GM18867 (cell line): ENCODE measurements at regions not wholly inside any gene's neighbourhood (a gene's known extent, or its start where the extent isn't known, plus 50 kb on each side); places are given as distances from the start of the nearest gene placed in this dataset.

Experiments
- ATAC-seq: cut with Tn5 transposase; IDR thresholded peaks from one replicate; pipeline ENCODE4 v1.9.1; 2021; ENCODE audit warnings: mild to moderate bottlenecking, moderate library complexity; ENCODE audit not compliant: unreplicated experiment

GRCh38 chr21:19557488-19557887, 1153.9 kb upstream of the TMPRSS15 start:
- ATAC-seq: no peak

GRCh38 chr21:19565587-19565986, 1162.0 kb upstream of the TMPRSS15 start:
- no peak for ATAC-seq

DNA sequence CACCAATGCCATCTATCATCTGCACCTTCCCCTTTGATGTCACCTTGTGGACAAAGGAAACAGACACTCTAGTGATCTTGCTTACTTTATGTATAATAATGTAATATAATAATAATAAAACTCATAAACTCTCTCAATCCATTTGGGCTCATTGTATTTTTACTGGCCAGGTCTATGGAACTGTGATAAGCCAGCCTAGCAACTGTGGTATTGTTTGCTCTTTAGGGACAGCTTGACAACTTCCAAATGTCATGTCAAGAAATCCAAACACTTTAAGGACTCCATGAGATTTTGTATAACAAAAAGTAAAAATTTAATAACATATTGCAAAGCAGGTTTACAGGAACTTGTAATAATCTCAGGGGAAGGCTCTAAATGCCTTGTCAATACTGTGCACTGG, 1163.4 kb upstream of the TMPRSS15 start:
- ATAC-seq: no peak

DNA sequence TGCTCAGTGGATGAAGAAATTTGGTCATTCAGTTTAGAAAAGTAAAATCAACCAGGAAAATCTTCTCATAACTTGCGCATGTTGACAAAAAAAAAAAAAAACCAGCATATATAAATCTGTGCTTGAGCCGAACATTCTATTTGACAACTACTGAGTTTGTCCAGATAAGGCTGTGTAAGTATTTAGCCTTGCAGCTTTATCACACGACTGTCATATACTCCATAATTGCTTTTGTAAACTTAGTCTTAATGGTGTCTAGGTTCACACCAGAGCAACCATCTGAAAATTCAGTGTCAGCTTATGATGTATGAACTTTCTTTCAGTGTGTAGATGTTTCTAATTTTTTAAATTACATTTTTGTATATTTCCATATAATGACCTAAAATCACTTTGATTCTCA, 1173.8 kb upstream of the TMPRSS15 start:
- no peak for ATAC-seq

- no peak for ATAC-seq
These were observed 1186.5 kb upstream of the TMPRSS15 start for GRCh38 chr21:19590044-19590443.

DNA sequence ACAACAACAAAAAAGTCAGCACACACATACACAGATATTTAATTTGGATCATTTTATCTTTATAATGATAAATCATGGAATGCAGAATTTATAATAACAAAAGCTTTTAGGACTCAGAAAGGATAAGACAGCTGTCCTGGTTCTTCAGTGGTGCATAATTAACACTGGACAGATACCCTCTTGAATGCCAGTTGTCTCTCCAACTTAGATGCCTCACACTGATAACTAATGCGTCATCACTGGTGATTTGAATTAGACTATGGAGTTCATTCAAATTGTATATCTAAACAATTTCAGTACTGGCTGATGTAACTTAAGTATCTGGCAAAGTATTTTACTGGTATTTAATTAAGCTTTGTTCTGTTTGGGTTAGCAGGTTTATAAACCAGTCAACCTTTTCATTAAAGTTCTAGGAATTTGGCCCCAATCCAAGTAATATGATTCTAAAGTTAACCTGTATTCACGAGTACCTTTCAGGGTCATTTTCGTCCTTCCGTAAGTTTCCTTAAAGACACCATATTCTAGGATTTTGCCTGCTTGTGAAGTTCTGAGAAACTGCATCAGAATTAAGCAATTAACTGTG, 1199.5 kb upstream of the TMPRSS15 start:
- no peak for ATAC-seq

GRCh38 chr21:19608101-19608621, 1204.6 kb upstream of the TMPRSS15 start:
- no peak for ATAC-seq

GRCh38 chr21:19609611-19610010, 1206.0 kb upstream of the TMPRSS15 start:
- no peak for ATAC-seq

- no peak for ATAC-seq
These were observed 1218.4 kb upstream of the TMPRSS15 start for GRCh38 chr21:19621837-19622496.

GRCh38 chr21:19640964-19641363, 1237.4 kb upstream of the TMPRSS15 start:
- ATAC-seq: no peak

DNA sequence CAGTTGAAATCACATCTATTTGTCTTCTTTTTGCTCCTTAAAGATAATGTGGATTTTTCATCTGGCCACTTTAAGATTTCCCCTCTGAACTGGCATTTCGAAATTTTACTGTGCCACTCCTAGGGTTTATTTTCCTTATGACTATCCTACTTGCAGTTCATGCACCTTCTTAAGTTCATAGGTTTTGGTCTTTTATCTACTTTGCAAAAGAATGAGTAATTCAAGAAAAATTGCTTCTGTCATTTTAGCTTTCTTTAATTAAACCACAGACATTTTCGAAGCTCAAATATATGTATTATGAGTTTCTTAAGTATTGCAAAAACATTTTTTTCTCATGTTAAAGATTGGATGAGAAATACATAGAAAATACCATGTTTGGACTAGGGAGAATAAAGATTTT, 1244.8 kb upstream of the TMPRSS15 start:
- ATAC-seq: no peak

DNA sequence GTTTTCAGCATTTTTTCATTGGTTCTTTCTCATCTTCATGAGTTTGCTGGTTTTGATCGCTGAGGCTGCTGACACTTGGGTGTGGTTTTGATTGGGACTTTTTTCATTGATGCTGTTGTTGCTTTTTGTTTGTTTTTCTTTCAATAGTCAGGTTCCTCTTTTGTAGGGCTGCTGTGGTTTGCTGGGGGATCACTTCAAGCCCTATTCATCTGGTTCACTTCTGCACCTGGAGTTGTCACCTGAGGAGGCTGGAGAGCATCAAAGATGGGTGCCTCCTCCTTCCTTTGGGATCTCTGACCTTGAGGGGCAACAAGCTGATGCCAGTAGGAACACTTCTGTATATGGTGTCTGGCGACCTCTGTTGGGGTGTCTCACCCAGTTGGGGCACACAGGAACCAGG, 1279.9 kb upstream of the TMPRSS15 start:
- ATAC-seq: no peak

GRCh38 chr21:19684328-19684727, 1280.7 kb upstream of the TMPRSS15 start:
- ATAC-seq: no peak

DNA sequence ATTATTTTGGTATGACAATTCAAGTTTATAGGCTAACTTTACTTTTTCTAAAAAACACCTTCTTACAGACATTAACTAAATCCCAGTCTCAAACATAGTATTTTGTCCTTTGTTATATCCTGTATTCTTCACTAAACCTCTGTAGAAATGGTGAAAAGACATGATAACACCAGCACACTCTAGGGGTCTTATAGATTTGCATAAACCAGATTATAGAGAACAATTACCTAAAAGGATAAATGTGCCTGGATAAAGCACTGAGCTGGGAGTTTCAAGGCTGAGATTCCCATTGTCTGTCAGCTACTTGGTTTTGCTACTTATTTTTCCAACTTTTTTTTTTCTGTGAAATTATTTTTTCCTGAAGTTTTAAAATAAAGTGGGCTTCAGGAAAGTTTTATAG, 1288.6 kb upstream of the TMPRSS15 start:
- no peak for ATAC-seq

GRCh38 chr21:19695796-19696195, 1292.2 kb upstream of the TMPRSS15 start:
- ATAC-seq: no peak

- ATAC-seq: no peak
These were observed 1296.9 kb upstream of the TMPRSS15 start for GRCh38 chr21:19700476-19700875.

- ATAC-seq: no peak
These were observed 1295.5 kb upstream of the NCAM2 start for GRCh38 chr21:19702726-19703125.

GRCh38 chr21:19704832-19705231, 1293.4 kb upstream of the NCAM2 start:
- no peak for ATAC-seq

DNA sequence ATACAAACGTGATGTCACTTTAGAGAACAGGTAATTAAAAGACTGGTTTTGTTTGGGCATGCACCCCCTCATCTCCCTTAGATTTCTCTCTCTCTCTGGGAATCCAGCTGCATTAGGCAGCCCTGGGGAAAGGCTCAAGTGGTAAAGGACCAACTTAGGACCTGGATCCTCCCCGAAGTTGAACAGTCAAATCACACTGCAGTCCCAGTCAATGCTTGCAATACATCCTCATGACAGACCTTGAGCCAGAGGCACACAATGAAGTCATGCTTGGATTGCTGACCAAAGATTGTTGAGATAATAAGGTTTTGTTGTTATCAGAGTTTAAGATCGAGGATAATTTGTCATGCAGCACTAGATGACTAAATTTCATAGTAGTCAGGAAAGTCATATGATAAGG, 1285.8 kb upstream of the NCAM2 start:
- no peak for ATAC-seq

GRCh38 chr21:19713313-19713712, 1284.9 kb upstream of the NCAM2 start:
- ATAC-seq: no peak

GRCh38 chr21:19724081-19724480, 1274.1 kb upstream of the NCAM2 start:
- ATAC-seq: no peak

- ATAC-seq: no peak
These were observed 1267.0 kb upstream of the NCAM2 start for GRCh38 chr21:19731251-19731650.

DNA sequence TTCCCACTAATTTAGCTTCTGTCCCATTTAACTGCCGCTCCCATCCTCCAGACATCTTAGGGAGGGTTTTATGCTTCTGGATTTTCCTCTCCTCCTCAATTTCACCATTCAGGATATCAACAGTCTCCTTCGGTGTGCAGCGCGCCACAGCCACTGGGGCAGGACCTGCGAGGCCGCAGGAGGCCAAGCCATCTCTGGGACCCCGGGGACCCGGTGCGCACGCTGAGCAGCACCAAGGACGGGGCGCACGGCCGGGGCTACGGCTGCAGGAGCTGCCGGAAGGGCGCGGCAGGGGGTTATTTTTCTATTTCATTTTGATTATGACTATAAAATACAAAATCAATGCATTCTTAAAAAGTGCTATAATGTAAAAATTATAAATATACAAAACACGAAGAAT, 1238.4 kb upstream of the NCAM2 start:
- ATAC-seq: no peak
